Activated T-cell treated with anti-CD3 and anti-CD28 coated beads for 24 hours (primary cell): ENCODE measurements at regions not wholly inside any gene's neighbourhood (a gene's known extent, or its start where the extent isn't known, plus 50 kb on each side); places are given as distances from the start of the nearest gene placed in this dataset.
"Not testable (repeated sequence)": the region's sequence is repeated elsewhere in the genome, so short reads cannot be mapped to it uniquely, and the experiment has no call there.

Experiments used
- DNase-seq: peaks from one replicate; pipeline ENCODE4 v3.0.0-alpha.2; 2020; ENCODE audit warnings: low read depth

DNA sequence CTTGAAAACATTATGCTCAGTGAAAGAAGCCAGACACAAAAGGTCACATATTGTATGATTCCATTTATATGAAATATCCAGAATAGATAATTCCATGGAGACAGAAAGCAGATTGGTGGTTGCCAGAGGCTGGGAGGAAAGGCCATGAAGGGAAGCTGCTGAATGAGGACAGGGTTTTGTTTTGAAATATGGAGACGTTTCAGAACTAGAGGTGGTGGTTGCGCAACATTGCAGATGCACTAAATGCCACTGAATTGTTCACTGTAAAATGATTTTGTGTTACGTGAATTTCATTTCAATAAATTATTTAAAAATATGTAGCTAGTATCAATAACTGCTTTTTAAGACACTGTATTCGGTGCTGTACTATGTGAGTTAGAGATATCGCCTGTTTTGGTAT, 101.7 kb upstream of the ZNF236 start:
- DNase-seq = no peak

DNA sequence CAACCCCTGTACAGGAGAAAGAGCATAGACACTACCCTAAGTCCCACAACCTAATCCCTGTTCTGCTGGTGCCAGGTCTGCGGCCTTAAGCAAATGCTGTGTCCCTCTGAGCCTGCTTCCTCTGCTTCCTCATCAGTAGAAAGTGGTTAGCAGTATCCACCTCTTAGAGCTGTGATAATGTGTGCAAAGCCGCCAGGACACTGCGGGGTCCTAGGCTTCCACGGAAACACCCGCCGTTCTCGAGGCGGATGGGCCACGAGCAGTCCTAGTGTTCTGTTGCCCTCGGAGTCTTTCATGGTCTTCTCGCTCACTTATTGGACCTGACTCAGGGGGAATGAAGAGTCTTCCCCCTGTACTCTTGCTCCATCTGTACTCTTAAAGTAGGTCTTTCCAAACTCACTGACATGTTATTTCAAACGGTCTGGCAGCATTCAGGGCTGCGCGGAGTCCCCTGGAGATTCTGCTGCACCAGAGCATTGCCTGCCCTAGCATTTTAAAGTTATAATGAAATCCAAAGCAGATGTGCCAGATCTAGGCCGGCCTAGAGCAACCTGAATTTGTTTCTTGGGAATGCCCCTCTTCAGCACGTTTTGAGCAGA, 107.2 kb upstream of the ZNF236 start:
- DNase-seq = no peak

DNA sequence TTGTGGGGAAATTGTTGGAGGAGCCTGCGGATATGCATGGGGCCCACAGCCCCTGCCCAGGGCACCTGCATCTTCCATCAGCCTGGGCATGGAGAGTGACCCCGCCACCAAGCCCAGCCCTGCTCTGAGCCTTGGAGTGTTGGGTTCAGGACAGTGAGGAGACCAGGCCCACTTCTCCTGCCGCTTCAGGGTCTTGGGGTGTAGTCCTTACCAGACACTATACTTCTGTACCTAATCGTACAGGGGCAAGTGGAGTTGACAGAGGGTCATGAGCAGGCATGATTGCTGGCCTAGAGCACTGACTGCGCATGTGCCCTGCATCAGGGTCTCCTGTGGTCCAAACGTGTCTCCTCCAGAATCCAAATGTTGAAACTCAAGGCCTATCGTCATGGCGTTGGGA, 108.9 kb upstream of the ZNF236 start:
- no peak for DNase-seq

DNA sequence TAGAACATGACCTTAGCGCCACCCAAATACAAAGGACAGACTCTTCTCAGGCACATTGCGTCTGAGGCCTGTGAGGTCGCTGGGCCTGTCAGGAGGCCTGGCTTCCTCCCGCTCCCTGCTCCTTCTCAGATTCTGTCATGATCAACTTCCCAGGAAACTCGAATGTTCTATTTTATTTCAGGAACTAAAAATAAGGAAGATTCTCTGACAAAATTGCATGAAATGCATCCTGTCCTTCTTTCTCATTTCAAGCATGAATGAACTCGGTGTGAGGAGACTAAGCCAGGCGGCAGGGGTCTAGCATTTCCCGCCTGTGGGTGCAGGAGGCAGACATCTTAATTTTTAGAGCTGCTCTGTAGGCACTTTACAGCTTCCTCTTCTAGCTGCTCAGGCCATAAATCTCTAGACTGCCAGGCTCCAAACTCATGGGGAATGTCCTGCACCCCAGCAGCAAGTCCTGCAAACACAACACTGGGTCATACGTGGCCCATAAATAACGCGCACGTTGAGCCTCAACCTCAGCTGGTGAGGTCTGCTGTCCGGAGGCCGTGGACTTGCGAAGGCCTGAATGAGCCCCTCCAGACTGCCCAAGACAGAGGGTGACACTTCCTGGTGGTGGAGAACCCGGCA, 109.7 kb upstream of the ZNF236 start:
- DNase-seq = no peak

DNA sequence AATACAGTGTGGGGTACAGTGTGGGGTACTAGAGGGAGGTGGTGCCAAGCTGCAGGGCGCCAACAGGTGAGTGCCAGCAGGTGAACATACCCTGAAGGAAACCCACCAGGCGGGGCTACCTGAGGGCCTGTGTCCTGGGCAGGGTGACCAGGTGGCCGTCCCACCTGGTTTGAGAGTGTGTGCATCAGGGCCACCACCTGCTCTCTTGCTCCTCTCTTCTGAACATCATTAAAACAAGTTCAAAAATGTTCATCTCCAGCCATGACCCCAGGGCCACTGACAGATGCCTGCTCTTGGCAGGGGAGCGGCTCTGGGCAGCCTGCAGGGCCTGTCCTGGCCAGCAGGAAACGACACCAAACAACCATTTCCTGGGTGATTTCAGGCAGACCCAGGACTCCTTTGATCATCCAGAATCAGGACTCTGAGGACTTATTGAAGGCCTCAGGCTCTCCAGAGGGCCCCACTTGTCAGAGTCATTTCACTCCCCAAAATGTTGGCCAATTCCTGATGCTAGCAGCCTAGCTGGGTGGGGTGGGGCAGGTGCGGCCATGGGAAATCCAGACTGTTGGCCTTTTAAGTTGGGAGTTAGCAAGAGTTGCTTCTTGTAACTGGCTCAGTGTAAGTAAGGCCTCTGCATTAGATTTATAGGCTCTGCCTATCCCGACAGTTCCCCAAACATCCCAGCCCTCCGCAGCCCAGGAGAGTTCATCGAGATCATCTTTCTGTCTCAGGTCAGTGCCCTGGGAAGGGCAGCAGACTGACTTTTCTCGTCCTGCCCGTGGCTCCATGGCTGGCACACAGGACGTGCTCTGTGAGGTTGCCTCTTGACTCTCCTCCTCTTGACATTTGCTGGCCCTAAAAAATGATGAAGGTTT, 111.5 kb upstream of the ZNF236 start:
- DNase-seq = no peak

DNA sequence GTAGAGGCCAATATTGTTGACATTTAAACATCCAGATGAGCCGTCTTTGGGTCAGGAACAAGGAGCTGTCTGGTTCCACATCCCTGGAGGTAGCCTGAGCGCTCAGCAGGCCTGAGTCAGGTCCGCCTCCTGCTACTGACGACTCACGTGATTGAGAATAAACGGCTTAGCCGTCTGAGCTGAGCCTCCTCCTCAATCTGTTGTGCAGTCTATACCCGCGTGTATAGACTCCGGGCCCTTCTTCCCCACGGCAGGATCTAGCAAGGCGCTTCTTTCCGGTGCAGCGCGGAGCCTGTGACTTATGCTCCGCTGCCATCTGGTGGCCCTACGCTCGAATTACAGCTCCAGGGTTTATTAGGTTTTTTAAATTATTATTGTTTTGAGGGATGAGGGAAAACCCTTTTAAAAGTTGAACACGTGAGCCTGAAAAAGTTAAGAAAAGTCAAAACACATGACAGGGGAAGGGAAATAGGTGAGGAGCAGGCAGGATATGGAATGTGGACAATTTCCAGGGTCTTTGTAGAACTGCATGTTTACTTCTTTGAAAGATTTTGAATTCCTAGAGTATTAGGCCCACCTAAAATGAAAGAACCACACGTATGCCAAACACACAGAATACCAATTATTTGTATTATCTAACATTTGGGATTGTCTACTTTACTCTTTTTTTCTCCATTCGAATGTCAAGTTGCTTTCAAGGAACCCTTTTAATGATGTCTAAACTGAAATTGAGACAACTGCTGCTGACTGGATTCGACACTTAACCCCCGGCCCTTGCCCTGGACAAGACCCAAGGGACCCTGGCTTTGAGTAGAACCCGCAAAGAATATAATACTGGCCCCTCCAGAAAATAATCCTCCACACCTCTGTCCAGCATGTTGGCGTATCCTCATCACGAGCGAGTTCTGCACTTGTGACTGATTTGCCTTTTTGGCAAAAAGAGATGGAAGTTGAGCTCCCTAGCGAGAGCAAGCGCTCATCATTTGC, 112.4 kb upstream of the ZNF236 start:
- peak; percentile 44 for DNase-seq

DNA sequence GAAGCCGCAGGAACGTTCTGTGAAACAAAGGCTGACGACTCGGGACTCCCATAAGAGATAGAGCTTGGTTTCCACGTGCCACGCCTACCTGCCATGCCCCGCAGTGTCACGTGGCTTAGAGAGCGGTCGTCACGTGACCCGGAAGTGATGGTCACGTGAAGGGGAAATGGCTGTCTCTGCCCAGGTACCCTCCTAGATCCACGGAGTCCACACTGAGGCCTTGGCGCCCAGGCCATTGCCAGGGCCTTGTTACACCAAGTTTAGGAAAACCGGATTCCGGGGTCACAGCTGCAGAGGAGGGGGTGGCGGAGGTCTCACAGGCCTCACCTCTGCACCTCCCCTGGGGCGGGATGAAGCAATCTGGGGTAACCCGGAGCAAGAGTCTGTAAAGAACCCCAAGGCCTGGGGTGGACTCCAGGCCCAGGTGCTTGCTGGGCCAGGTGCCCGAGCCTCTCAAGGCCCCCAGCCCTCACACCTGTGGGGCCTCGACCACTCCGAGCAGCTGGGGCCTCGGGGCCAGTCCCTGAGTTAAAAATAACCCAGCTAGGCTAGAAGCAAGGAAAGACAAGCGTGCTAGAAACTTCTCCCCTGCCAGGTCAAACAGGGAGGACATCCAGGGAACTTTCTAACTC, 113.5 kb upstream of the ZNF236 start:
- no peak for DNase-seq

DNA sequence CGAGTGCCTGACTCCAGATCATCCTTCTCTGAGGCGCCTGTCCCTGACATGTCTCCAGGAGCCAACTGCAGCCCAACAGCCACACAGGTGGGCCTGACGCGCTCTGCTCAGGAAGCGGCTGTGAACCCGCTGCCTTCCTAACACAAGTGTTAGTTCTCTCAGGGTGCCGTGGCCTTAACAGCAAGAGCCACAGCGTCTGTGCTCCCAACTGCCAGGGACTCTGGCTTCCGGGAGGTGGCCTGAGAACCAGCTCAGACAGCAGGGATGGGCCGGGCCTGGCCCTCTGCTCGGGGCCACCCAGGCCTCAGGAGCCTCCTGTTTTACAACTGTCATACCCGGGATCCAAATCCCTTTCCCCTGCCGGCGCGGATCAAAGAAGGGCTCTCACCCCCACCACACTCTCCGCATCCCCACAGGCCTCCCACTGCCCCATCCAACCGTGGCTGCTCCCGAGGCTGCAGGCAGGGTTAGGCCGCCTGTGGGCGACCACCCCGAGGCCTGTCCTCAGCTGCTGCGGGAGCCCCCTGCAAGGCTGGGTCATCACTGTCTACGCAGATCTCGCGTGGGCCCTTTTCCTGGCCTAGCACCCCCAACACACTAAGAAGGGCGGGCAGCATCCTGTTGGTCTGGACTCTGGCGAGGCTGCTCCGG, 114.2 kb upstream of the ZNF236 start:
- no peak for DNase-seq

DNA sequence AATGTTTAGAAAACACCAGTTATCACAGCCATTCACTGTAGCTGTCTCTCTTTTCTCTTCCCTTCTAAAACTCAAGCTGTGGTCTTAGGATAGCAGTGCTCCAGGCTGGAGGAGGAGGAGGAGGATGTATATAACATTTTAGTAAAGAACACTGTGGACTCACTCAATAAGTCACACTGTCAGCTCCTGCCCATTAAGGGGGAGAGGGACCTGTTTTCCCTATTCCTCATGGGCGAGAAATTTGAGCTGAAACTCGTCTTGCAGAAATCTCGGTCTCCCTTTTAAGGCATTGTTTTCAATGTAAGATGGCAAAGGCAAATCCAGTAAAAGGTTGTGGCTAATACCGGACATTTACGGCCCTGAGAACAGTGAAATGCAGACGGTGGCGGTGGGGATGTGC, 114.8 kb upstream of the ZNF236 start:
- DNase-seq = no peak

DNA sequence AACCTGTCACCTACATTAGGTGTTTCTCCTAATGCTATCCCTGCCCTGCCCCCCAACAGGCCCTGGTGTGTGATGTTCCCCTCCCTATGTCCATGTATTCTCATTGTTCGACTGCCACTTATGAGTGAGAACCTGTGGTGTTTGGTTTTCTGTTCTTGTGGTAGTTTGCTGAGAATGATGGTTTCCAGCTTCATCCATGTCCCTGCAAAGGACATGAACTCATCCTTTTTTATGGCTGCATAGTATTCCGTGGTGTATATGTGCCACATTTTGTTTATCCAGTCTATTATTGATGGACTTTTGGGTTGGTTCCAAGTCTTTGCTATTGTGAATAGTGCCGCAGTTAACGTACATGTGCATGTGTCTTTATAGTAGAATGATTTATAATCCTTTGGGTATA, 117.8 kb upstream of the ZNF236 start:
- not testable (repeated sequence) for DNase-seq

DNA sequence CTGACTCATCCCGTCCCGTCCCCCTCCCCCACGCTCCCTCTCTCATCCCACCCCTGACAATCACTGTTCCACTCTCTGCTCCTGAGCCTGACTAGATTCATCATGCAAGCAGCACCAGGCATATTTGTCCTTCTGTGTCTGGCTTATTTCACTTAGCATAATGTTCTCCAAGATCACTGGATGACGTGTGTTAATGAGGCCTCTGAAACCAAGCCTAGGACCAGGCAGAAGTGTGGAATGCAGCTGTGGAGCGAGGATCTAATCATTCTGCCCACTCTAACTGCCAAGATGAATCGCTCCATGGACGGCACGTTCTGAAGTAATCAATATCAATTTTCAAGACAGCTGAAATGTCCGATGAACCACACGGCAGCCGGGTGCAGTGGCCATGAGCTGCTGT, 122.4 kb upstream of the ZNF236 start:
- DNase-seq = no peak

DNA sequence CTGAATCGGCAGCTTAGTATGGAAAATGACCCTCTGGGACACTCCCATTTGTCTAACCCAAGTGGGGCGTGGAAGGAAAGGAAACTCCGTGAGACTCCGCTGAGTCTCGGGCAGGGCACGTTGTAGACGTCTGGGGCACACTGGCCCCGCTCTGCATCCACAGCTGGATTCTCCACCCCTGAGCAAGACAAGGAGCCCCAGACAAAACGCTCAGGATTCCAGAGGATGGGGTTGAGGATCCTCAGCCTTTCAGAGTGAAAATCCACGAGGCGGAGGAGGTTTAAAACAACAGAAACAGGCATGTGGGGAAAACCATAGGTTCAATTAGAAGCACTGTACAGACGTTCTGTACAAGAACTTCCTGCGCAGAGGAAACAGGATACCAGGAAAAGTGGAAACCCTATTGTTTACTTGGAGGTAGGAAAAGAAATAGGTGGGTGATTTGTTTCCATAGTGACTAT, 124.9 kb upstream of the ZNF236 start:
- DNase-seq = no peak

DNA sequence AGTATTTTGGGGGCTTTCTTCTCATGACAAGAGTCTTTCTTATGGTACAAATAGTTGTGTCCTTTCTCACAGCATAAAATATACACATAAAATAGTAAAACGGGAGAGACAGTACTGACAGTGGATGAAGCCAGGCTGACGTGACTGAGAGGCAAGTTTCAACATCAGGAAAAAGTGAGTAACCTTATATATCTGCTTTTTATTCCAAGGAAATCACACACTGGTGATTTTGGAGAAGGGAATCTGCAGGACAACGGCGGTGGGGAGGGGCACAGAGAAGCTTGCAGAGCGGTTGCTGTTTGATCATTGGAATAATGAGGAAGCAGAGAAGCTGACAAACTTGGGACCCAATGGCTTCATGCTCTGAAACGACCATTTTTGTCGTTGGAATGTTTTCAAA, 130.6 kb upstream of the ZNF236 start:
- no peak for DNase-seq

DNA sequence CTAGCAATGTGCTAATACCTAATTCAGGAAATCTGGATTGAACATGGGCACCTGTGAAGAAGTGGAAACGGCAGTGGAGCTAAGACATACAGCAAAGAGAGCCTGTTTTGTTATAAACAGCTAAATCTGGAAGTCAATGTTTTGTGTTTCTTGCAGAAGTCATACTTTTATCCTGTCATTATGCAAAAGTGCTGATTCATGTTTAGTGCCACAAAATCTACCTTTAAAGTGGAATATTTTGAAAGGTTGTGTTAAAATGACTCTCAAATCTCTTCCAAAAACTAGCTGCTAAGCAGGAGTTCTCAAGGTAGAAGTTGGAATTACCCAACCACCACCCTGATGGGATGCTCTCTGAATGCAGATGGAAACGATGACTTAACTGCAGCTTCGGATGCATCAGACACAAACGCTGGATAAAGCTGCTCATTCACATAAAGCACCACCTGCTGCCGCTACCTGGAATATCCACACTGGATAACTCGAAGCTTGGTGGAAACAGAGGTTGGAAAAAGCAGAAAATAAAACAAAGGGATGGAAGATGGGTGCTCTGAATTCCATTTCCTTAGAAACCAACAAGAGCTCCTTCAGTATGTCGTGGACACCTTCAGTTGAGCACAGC, 132.6 kb upstream of the ZNF236 start:
- no peak for DNase-seq

DNA sequence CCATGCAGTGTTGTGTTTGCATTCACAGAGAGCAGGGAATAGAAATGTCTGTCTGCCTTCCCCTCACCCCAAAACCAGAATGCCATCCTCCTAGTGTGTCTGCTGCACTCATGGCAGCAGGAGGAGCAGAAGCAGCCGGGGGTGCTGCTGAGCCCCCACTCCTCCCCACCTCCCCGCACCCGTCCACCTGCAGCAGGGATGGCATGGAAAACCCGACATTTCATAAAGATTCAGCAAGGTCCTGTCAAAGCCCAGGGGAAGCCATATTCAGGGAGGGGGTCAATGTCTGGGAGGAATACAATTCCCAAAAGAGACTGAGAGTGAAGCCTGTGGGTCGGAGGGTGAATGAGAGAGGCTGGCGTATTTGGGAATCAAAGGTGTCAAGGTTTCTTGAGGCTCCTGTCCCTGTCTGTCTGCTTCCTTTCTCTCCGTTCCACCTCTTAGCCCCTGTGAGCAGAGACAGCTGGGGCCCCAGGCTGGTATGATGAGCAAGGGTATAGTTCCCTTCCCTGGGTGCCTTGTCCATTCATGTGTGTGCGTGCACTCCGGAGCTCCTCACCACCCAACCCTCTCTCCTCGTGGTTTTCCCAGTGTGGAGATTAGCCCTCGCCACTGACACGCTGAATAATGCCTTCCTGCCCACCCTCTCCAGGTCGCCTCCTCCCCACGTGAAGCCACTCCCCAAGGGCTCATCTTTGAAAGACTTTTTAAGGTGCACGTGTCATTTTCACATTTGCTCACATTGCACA, 133.5 kb upstream of the ZNF236 start:
- DNase-seq = no peak

DNA sequence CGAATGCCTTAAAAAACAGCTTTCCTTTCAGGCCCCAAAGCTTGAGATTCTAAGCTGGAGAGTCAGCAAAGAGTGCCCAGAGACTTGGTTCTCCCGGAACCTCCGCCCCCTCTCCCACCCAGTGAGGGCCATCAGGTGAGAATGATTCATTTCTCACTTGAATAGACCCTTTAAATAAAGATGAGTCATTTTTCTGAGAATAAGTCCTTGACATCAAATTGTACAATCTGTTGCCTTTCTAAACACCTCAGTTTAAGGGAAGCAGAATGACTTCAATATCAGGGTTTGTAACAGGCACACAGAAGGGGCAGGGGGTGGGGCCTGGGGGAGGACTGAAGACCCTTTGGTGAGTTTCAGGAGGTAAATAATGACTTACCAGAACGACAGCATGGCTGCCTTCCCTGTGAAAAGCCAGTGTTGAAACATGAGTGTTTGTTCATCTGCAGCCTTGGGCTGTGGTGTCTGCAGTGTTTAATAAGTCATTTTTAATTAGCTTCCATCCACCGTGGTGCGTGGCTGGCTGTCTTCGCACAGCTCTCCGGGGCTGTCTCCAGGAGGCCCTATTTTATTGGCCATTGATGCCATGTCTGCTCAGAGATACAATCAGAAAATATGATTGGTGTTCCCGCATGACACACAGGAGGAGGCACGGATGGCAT, 134.9 kb upstream of the ZNF236 start:
- DNase-seq = no peak

DNA sequence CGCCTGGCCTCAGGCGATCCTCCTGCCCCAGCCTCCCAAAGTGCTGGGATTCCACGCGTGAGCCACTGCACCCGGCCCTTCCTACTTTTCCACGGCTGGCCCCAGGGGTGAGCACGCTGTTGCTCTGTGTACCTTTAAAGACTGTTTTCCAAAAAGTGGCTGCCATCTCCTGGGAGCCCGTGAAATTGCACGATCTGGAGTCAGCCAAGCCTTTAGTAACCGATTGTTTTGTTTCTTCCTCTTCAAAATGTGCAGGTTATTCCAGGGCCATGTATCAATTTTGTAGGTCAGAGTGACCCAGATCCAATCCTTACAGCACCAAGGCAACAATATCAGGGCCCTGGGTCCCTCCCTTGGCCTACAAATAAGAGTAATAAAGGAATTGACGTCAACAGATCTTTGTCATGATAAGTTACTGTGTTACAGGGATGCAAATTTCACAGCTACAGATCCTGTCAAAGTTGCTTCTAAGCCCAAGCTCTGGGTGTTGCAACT, 135.6 kb upstream of the ZNF236 start:
- no peak for DNase-seq

DNA sequence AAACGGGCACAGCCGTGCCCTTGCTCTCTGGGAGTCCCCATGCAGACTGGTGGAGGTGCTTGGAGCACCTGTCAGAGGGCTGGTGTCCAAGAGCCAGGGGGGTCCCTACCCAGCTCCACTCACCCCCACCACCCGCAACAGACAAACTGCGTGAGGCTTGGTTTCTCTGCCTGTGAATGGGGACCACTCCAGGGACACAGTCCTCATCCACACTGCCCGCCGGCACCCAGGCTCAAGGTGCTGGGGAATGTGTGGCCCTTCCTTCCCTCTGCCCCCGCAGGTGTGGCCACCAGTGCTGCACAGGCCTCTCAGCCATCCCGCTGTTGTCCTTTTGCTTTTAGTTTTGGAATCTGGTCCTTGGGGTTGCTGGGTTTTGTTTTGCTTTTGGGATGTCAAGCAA, 136.5 kb upstream of the ZNF236 start:
- DNase-seq = no peak

DNA sequence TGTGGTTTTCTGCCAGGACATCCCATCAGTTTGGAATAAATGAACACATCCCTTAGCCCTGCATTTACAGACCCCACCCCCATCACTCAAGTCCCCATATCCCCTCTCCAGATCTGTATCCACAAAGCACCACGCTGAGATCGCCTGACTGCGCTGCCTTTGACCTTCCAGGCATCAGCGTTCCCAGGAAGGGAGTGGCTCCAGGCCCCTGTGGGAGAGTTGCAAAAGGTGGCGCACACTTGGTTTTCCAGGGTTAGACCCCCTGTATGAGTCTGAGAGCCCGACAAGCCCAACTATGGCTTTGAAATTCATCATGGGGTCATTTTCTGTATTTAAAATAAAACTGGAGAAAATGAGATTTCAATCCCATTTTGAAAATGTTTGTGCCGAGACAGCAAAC, 137.0 kb upstream of the ZNF236 start:
- DNase-seq = no peak
